Smooth muscle cell (in vitro differentiated cells): ENCODE measurements at regions not wholly inside any gene's neighbourhood (a gene's known extent, or its start where the extent isn't known, plus 50 kb on each side); places are given as distances from the start of the nearest gene placed in this dataset.

Experiments
- DNase-seq: peaks from one replicate; lab custom pipeline; 2025; ENCODE audit not compliant: unreplicated experiment; lab: John Stamatoyannopoulos, UW
- H2AFZ ChIP-seq: fragments of 200-600 bp; sonication (generic); 2 replicates; pipeline ENCODE4 v1.6.0; 2016; ENCODE audit warnings: antibody characterized with exemption, low read depth, mild to moderate bottlenecking
- H3F3A ChIP-seq: fragments of 200-600 bp; sonication (generic); 2 replicates; pipeline ENCODE4 v1.6.0; 2017; ENCODE audit warnings: antibody characterized with exemption, low read depth
- H3K27ac ChIP-seq: fragments of 200-600 bp; sonication (generic); 2 replicates; pipeline ENCODE4 v1.5.1; 2016; ENCODE audit warnings: low read depth, mild to moderate bottlenecking
- H3K27me3 ChIP-seq: fragments of 200-600 bp; sonication (generic); 2 replicates; pipeline ENCODE4 v1.6.1; 2016; ENCODE audit warnings: low read depth, mild to moderate bottlenecking
- H3K36me3 ChIP-seq: fragments of 200-600 bp; sonication (generic); 2 replicates; pipeline ENCODE4 v1.5.1; 2016; ENCODE audit warnings: low read depth
- H3K4me1 ChIP-seq: fragments of 200-600 bp; sonication (generic); 2 replicates; pipeline ENCODE4 v1.5.1; 2016; ENCODE audit warnings: low read depth
- H3K4me2 ChIP-seq: fragments of 200-600 bp; sonication (generic); 2 replicates; pipeline ENCODE4 v1.6.0; 2016; ENCODE audit warnings: mild to moderate bottlenecking
- H3K4me3 ChIP-seq: fragments of 200-600 bp; sonication (generic); 2 replicates; pipeline ENCODE4 v1.5.1; 2016; ENCODE audit warnings: mild to moderate bottlenecking
- H3K79me2 ChIP-seq: fragments of 200-600 bp; sonication (generic); 2 replicates; pipeline ENCODE4 v1.6.0; 2016; ENCODE audit warnings: low read depth, mild to moderate bottlenecking
- H3K9ac ChIP-seq: fragments of 200-600 bp; sonication (generic); 2 replicates; pipeline ENCODE4 v1.6.0; 2016; ENCODE audit warnings: low read depth
- H3K9me3 ChIP-seq: fragments of 200-600 bp; sonication (generic); replicated peaks from 2 replicates; pipeline ENCODE4 v1.5.1; 2016; ENCODE audit warnings: low read depth
- H4K20me1 ChIP-seq: fragments of 200-600 bp; sonication (generic); 2 replicates; pipeline ENCODE4 v1.6.0; 2016; ENCODE audit warnings: low read depth
- WGBS: methylation state at CpG from one replicate; pipeline ENCODE4 v1.1.7; 2016; ENCODE audit warnings: low lambda C conversion rate; 5-methylcytosine and 5-hydroxymethylcytosine counted together
- TF ChIP-seq, protein P1 (sequence below): fragments of 200-600 bp; sonication (generic); IDR thresholded peaks from 2 replicates; pipeline ENCODE4 v1.5.1; 2017; ENCODE audit warnings: borderline replicate concordance, mild to moderate bottlenecking, antibody characterized with exemption; ENCODE audit not compliant: insufficient read depth, poor library complexity, severe bottlenecking

DNA sequence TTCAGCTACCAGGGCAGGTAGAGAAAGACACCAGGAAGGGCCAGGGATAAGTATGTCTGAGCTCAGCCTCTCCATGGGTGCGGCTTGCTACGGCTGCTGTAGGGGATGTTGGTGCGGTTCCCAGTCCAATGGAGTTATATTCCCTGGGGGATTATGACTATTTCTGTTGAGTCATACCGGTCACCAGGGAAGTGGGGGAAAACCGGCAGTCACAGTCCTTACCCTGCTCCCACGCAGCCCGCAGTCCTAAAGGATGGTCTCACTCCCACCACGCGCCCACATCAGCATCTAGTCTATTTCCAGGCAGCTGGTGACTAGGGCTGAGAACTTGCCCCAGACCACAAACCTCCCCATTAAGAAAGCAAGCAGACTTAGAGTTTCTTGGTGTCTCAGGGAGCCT, 191.6 kb downstream of the VEGFC start:
- Histone ChIP-seq H3K36me3 (no peaks in the 10 kb centered on the region), H3K27me3 (no peaks in the 10 kb centered on the region), H3K4me1 (no peaks in the 10 kb centered on the region), H4K20me1 (no peaks in the 10 kb centered on the region), H3K4me3 (no peak overlapping the region), H3K4me2 (no peak overlapping the region), H3K9ac (no peak overlapping the region), H2AFZ (no peak overlapping the region), H3K27ac (no peak overlapping the region), H3F3A (peaks cover 2% of the 10 kb centered on the region), H3K9me3 (no peaks in the 10 kb centered on the region), H3K79me2 (no peaks in the 10 kb centered on the region)
- no peak for DNase-seq
- 80% methylated on average over 9 of the region's 9 CpGs for WGBS
- TF ChIP-seq, protein P1, sequence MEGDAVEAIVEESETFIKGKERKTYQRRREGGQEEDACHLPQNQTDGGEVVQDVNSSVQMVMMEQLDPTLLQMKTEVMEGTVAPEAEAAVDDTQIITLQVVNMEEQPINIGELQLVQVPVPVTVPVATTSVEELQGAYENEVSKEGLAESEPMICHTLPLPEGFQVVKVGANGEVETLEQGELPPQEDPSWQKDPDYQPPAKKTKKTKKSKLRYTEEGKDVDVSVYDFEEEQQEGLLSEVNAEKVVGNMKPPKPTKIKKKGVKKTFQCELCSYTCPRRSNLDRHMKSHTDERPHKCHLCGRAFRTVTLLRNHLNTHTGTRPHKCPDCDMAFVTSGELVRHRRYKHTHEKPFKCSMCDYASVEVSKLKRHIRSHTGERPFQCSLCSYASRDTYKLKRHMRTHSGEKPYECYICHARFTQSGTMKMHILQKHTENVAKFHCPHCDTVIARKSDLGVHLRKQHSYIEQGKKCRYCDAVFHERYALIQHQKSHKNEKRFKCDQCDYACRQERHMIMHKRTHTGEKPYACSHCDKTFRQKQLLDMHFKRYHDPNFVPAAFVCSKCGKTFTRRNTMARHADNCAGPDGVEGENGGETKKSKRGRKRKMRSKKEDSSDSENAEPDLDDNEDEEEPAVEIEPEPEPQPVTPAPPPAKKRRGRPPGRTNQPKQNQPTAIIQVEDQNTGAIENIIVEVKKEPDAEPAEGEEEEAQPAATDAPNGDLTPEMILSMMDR, result no peak

DNA sequence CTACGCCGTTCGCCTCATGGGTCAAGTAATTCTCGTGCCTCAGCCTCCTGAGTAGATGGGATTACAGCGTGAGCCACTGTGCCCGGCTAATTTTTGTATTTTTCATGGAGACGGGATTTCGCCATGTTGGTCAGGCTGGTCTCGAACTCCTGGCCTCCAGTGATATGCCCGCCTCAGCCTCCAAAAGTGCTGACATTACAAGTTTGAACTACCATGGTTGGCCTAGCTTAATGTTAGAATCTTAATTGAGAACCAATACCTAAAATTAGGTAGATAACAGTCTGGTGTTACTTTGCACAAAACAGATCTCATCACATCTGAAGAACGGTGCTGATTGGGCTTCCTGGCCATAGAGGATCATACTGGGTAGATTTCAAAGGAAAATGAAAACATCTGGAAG, 184.9 kb downstream of the VEGFC start:
- WGBS, result 94% methylated on average over 11 of the region's 11 CpGs
- H3K9ac ChIP-seq, result no peak overlapping the region

DNA sequence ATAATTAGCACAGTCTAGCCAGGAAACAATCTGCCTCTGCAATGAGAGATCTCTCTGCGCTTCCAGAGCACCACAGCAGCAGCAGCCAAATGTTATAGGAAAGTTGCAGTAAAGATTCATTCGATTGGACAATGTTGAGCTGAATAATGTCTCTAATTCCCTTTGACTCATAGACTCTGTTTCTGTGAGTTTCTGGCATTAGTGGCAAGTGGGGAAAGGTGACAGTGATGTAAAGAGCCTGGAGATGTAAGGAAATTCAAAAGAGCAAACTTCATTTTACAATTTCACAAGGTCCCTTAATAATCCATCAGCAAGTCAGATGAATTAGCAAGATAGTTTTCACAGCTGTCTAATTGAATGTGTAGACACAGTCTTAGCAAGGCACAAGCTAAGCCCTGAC, 184.4 kb downstream of the VEGFC start:
- H4K20me1 ChIP-seq, result no peaks in the 10 kb centered on the region
- TF ChIP-seq, protein P1, result no peak
- H3K4me3 ChIP-seq, result no peak overlapping the region
- no peak overlapping the region for H2AFZ ChIP-seq
- no peak overlapping the region for H3K9ac ChIP-seq
- no peaks in the 10 kb centered on the region for H3K36me3 ChIP-seq
- H3K27ac ChIP-seq, result no peak overlapping the region
- DNase-seq, result no peak
- no peaks in the 10 kb centered on the region for H3K27me3 ChIP-seq
- no peak overlapping the region for H3K4me2 ChIP-seq
- no peaks in the 10 kb centered on the region for H3K79me2 ChIP-seq
- WGBS, result 35% methylated on average over 2 of the region's 2 CpGs
- no peaks in the 10 kb centered on the region for H3F3A ChIP-seq
- H3K4me1 ChIP-seq, result no peaks in the 10 kb centered on the region
- no peaks in the 10 kb centered on the region for H3K9me3 ChIP-seq

More for the DNA sequence above, 184.9 kb downstream of the VEGFC start:
- Histone ChIP-seq H3K4me3 (no peak overlapping the region), H2AFZ (no peak overlapping the region), H3K4me2 (no peak overlapping the region), H3K27ac (no peak overlapping the region), H3K79me2 (no peaks in the 10 kb centered on the region), H4K20me1 (no peaks in the 10 kb centered on the region), H3K4me1 (no peaks in the 10 kb centered on the region), H3F3A (no peaks in the 10 kb centered on the region), H3K36me3 (no peaks in the 10 kb centered on the region), H3K27me3 (no peaks in the 10 kb centered on the region), H3K9me3 (no peaks in the 10 kb centered on the region)
- DNase-seq, result no peak
- TF ChIP-seq, protein P1, result no peak

DNA sequence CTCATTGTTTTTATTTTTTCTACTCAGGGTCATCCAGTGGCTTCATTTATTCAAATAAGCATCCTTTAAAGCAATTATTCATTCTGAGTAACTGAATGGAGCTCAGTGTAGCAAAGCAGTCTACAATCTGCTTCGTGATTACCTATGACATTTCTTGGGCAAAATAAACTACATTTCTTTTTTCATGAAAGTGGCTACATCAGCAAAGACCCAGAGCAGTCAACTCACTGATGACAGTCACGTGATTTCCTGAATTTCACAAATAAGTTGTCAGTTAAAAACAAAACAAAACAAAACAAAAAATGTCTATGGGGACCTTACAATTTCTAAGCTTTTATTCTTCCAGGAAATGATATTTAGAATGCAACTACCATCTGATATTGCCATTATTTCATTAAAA, 182.1 kb downstream of the VEGFC start:
- H3K36me3 ChIP-seq, result no peaks in the 10 kb centered on the region
- no peak overlapping the region for H2AFZ ChIP-seq
- H3K79me2 ChIP-seq, result no peaks in the 10 kb centered on the region
- WGBS, result 94% methylated on average over 2 of the region's 2 CpGs
- no peaks in the 10 kb centered on the region for H3F3A ChIP-seq
- no peaks in the 10 kb centered on the region for H4K20me1 ChIP-seq
- no peak overlapping the region for H3K4me3 ChIP-seq
- H3K4me2 ChIP-seq, result no peak overlapping the region
- DNase-seq, result no peak
- TF ChIP-seq, protein P1, result no peak
- no peaks in the 10 kb centered on the region for H3K27me3 ChIP-seq
- no peak overlapping the region for H3K9ac ChIP-seq
- no peaks in the 10 kb centered on the region for H3K9me3 ChIP-seq
- no peaks in the 10 kb centered on the region for H3K4me1 ChIP-seq
- no peak overlapping the region for H3K27ac ChIP-seq
